Tibial nerve (tissue), 3 donors: ENCODE measurements at regions not wholly inside any gene's neighbourhood (a gene's known extent, or its start where the extent isn't known, plus 50 kb on each side); places are given as distances from the start of the nearest gene placed in this dataset.

ENCODE experiments used
- CTCF ChIP-seq, 5 experiments: fragments of 200-600 bp in 3 of 5; fragments of 450-650 bp in 2 of 5; sonication (generic) in 3 of 5; IDR thresholded peaks; one replicate each; pipeline ENCODE4 v1.5.1; 2016 to 2019; ENCODE audit warnings: antibody characterized with exemption in 5 of 5, mild to moderate bottlenecking in 3 of 5, moderate library complexity in 2 of 5
- POLR2A ChIP-seq, 2 donors: fragments of 450-650 bp; IDR thresholded peaks; one replicate each; pipeline ENCODE4 v1.6.1; 2017; ENCODE audit warnings: antibody characterized with exemption in 2 of 2, mild to moderate bottlenecking in 2 of 2, moderate library complexity in 2 of 2

- no peak for TF ChIP-seq CTCF (IDR thresholded peaks at IDR 0.05)
- TF ChIP-seq POLR2A (IDR thresholded peaks at IDR 0.05): no peak
These were observed 212.2 kb downstream of the ZNF621 start for GRCh38 chr3:40736943-40737342.
